GM12874 (cell line): ENCODE measurements at regions not wholly inside any gene's neighbourhood (a gene's known extent, or its start where the extent isn't known, plus 50 kb on each side); places are given as distances from the start of the nearest gene placed in this dataset.

ENCODE experiments used
- TF ChIP-seq, protein P1 (sequence below): IDR thresholded peaks from 2 replicates; pipeline ENCODE4 v1.5.1; 2011; ENCODE audit warnings: low read depth, mild to moderate bottlenecking, control low read depth, low read length, moderate library complexity; ENCODE audit not compliant: insufficient read depth

DNA sequence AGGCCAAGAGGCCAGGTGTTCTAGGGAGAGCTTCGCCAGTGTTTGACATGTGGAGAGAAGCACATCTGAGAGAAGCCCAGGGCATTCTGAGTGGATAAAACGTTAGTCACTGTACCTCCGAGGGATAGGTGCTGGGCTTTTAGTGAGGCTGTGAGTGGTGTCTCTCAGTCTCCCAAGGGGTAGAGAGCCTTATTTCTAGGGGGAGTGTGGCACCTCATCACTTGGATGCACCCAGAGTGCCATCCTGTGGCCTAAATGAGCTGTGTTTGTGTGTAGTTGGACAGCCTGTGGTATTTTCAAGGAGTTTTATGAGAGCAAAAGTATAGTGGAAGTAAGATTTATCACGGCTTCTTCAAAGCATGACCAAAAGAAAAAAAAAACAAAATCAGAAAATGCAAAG is 1046.9 kb upstream of the WWC1 start:
- TF ChIP-seq, protein P1, sequence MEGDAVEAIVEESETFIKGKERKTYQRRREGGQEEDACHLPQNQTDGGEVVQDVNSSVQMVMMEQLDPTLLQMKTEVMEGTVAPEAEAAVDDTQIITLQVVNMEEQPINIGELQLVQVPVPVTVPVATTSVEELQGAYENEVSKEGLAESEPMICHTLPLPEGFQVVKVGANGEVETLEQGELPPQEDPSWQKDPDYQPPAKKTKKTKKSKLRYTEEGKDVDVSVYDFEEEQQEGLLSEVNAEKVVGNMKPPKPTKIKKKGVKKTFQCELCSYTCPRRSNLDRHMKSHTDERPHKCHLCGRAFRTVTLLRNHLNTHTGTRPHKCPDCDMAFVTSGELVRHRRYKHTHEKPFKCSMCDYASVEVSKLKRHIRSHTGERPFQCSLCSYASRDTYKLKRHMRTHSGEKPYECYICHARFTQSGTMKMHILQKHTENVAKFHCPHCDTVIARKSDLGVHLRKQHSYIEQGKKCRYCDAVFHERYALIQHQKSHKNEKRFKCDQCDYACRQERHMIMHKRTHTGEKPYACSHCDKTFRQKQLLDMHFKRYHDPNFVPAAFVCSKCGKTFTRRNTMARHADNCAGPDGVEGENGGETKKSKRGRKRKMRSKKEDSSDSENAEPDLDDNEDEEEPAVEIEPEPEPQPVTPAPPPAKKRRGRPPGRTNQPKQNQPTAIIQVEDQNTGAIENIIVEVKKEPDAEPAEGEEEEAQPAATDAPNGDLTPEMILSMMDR = no peak

DNA sequence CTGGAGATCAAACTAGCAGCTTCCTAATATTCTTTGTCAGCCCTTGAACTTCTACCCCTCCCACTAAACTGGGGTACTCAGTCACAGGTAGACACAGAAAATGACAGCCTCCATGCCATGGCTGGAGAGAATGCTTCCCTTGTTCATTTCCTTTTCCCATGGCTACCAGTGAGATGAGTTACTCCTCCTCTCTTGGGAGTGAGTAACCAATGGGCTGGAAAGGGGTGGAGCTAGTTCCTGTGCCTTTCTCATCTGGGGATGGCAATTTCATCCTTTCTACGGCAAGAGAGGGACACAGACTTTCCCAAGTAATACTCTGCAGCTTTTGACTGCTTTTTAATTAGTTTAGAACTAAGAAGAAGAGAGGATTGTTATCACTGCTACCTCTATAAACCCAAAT is 1045.6 kb upstream of the WWC1 start:
- TF ChIP-seq, protein P1 = no peak

DNA sequence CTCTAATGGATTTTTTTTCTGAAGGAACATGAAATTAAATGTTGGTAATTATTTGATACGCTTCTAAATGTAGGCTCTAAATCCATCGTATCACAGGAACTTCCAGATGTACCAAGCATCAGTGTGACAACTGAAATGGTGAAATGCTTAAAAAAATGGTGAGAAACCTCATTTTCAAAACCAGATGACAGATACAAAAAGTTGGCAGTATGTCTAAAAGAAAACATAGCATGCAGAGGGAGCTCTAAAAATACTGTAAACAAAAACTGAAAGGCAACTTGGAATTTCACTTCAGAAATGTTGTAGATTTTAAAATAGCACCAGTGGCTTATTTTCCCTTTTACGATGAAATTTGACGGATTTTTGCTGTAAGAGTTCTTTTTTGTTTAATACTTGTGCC is 1043.6 kb upstream of the WWC1 start:
- TF ChIP-seq, protein P1 = no peak

DNA sequence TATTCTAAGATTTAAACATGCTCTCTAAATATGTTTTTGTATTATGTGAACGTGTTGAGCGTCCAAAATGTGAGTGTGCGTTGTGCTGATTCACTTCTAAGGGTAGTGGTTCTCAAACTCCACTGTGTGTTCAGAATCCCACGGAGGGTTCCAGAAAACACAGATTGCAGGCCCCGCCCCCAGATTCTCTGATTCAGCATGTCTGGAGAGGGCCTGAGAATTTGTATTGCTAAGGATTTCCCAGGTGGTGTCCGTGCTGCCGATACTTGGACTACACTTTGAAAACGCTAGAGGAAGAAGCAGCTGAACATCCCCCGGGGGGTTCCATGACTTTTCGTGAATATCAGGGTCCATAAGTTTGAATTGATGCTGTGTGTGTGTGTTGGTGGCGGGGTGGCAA is 1043.2 kb upstream of the WWC1 start:
- TF ChIP-seq, protein P1 = no peak

DNA sequence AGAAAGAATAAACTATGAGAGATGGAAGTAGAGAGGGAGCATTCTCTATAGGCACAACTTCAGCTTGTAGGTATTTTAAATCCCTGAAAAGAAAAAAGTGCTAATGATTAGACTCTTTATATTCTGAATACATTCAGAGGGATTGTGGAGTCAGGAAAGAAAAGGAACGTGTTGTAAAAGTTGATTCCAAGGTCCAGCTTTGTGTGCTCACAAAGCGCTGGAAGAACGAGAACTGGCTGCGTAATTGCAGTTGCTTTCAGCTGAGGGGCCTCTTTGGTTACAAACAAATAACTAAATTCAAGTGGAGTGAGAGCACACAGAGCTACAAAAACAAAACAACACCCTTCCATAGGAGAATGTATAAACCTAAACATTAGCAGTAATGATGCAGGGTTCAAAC is 1040.4 kb upstream of the WWC1 start:
- TF ChIP-seq, protein P1 = no peak

DNA sequence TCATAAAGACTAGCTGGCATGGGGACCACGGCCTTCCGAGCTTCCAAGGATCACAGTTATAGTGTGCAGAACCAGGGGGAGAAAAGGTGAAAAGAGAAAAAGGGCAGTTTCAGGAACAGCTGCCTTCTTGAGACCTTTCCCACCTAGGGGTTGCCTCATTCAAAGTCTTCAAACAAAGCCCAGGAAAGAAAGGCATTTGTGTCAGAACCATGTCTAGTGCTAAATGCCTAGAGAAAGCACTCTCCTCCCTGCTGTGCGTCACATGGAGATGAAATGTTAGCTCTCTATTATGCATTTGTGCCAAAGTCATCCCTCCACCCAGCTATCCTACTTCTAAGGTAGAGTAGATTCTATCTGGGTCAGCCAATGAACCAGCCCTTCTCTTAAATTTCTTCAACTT is 1037.3 kb upstream of the WWC1 start:
- TF ChIP-seq, protein P1 = no peak

DNA sequence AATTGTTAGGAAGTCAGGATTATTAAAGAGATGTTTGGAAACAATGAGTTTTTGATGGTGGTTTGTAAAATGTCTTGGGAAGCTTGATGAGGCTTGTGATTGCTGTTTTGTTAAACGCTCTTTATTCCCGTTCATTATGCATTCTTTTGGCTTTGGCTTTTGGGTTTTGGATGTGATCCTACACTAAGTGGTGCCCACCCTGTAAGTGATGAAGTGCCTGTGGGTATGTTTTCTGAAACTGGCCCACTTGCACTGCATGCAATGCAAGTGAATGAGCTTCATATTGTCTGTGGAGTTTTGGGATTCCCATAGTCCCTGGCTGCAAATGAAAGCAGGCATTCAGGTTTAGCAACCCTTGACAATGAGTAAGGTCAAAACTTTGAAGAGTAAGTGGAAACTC is 1035.5 kb upstream of the WWC1 start:
- TF ChIP-seq, protein P1 = no peak

DNA sequence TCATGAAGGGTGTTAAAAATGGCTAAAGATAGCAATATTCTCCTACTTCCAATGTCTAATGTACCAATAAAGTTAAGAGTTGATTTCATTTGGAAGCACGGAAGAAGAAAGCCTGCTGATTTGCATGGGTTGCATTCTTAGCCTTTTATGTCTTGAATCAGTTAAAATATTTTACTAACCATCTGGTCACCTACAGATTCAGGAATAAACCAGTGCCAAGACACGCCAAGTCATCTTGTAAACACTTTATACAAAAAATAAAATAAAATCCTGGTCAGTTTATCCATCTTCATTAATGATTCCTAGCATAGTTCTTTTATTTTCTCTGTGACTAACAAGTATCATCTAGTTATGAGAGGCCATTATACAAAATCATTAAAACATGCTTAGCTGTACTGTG is 1031.6 kb upstream of the WWC1 start:
- TF ChIP-seq, protein P1 = no peak
